ENCODE measurements at regions not wholly inside any gene's neighbourhood (a gene's known extent, or its start where the extent isn't known, plus 50 kb on each side); places are given as distances from the start of the nearest gene placed in this dataset.

GRCh38 chrX:107526141-107526540 lies 76.7 kb downstream of the FRMPD3 start:
- TF ChIP-seq POLR2A (IDR thresholded peaks at IDR 0.05) (no peak), CTCF (IDR thresholded peaks at IDR 0.05) (no peak)
